Calu3 (cell line): ENCODE measurements at regions not wholly inside any gene's neighbourhood (a gene's known extent, or its start where the extent isn't known, plus 50 kb on each side); places are given as distances from the start of the nearest gene placed in this dataset.

Experiments
- BruUV-seq: library from RNA; stranded (reverse); fragments of 400-500 nt; replicated peaks from 2 replicates; lab custom pipeline; 2021; lab: Mats Ljungman, UMichigan
- CTCF ChIA-PET: fragments of 300-600 bp; sonication (Branson Sonifier 250); formaldehyde crosslinking; loops from one replicate; lab custom pipeline; 2022; ENCODE audit warnings: antibody characterized with exemption; lab: Charles Lee
- DNase-seq: peaks from one replicate; pipeline ENCODE4 v3.0.0; 2022
- H3K27ac Mint-ChIP-seq: one replicate; pipeline ENCODE4 v1.8.0; 2022; ENCODE audit warnings: mixed read lengths; ENCODE audit not compliant: unreplicated experiment
- H3K27me3 Mint-ChIP-seq: one replicate; pipeline ENCODE4 v1.8.0; 2022; ENCODE audit warnings: mixed read lengths; ENCODE audit not compliant: unreplicated experiment
- H3K36me3 Mint-ChIP-seq: one replicate; pipeline ENCODE4 v1.8.0; 2022; ENCODE audit warnings: mild to moderate bottlenecking, moderate library complexity, mixed read lengths; ENCODE audit not compliant: insufficient read depth, unreplicated experiment
- H3K4me1 Mint-ChIP-seq: one replicate; pipeline ENCODE4 v1.8.0; 2022; ENCODE audit warnings: mild to moderate bottlenecking, low read depth, mixed read lengths; ENCODE audit not compliant: unreplicated experiment
- H3K4me3 Mint-ChIP-seq: one replicate; pipeline ENCODE4 v1.8.0; 2022; ENCODE audit warnings: mild to moderate bottlenecking, low read depth, moderate library complexity, mixed read lengths; ENCODE audit not compliant: unreplicated experiment
- H3K9me3 Mint-ChIP-seq: one replicate; pipeline ENCODE4 v1.8.0; 2022; ENCODE audit warnings: low read depth, mixed read lengths; ENCODE audit not compliant: unreplicated experiment
- CTCF ChIP-seq: fragments of 200-600 bp; IDR thresholded peaks from one replicate; pipeline ENCODE4 v1.8.0; 2022; ENCODE audit warnings: antibody characterized with exemption; ENCODE audit not compliant: unreplicated experiment
- intact Hi-C: fragments of 100-400 bp; cut with micrococcal nuclease; formaldehyde crosslinking; loops from one replicate; pipeline ENCODE4 v1.10.0; 2022; ENCODE audit not compliant: unreplicated experiment

- TF ChIP-seq CTCF, result no peak
- intact Hi-C loops, result no loop called here
- no peak for DNase-seq
- Mint-ChIP-seq H3K36me3 (no peaks in the 10 kb centered on the region), H3K4me1 (no peaks in the 10 kb centered on the region), H3K4me3 (no peak overlapping the region), H3K27me3 (peaks cover 12% of the 10 kb centered on the region), H3K9me3 (peaks cover 2% of the 10 kb centered on the region), H3K27ac (no peak overlapping the region)
- no TSS peak for BruUV-seq
- CTCF ChIA-PET, result interaction anchor here (0.7 kb wide), 1 partner anchor 1105 kb away, joined by 6 read pairs; no protein-coding TSS in a partner anchor
These were observed 434.8 kb downstream of the MAFB start for GRCh38 chr20:40254023-40254772.

- Mint-ChIP-seq H3K36me3 (no peaks in the 10 kb centered on the region), H3K4me1 (no peaks in the 10 kb centered on the region), H3K9me3 (peaks cover 2% of the 10 kb centered on the region), H3K27me3 (peaks cover 3% of the 10 kb centered on the region), H3K4me3 (no peak overlapping the region), H3K27ac (no peak overlapping the region)
- no TSS peak for BruUV-seq
- intact Hi-C loops, result no loop called here
- peak; percentile 24 for DNase-seq
- CTCF ChIA-PET, result no interaction called here
- peak; percentile 37 for TF ChIP-seq CTCF
These were observed 437.6 kb downstream of the MAFB start for GRCh38 chr20:40251284-40251932.

GRCh38 chr20:40249805-40250204 lies 439.2 kb downstream of the MAFB start:
- Mint-ChIP-seq H3K27me3 (peaks cover 19% of the 10 kb centered on the region), H3K36me3 (no peaks in the 10 kb centered on the region), H3K4me1 (no peaks in the 10 kb centered on the region), H3K9me3 (peaks cover 2% of the 10 kb centered on the region), H3K27ac (no peak overlapping the region), H3K4me3 (no peak overlapping the region)
- no TSS peak for BruUV-seq
- intact Hi-C loops, result no loop called here
- no peak for TF ChIP-seq CTCF
- CTCF ChIA-PET, result no interaction called here
- DNase-seq, result no peak

- CTCF ChIA-PET, result no interaction called here
- no peak for TF ChIP-seq CTCF
- Mint-ChIP-seq H3K27ac (no peak overlapping the region), H3K4me3 (no peak overlapping the region), H3K27me3 (peaks cover 43% of the 10 kb centered on the region), H3K4me1 (no peaks in the 10 kb centered on the region), H3K9me3 (peaks cover under 1% of the 10 kb centered on the region), H3K36me3 (no peaks in the 10 kb centered on the region)
- DNase-seq, result no peak
- intact Hi-C loops, result no loop called here
- no TSS peak for BruUV-seq
These were observed 443.2 kb downstream of the MAFB start for GRCh38 chr20:40245829-40246228.
